ENCODE measurements at regions not wholly inside any gene's neighbourhood (a gene's known extent, or its start where the extent isn't known, plus 50 kb on each side); places are given as distances from the start of the nearest gene placed in this dataset.

DNA sequence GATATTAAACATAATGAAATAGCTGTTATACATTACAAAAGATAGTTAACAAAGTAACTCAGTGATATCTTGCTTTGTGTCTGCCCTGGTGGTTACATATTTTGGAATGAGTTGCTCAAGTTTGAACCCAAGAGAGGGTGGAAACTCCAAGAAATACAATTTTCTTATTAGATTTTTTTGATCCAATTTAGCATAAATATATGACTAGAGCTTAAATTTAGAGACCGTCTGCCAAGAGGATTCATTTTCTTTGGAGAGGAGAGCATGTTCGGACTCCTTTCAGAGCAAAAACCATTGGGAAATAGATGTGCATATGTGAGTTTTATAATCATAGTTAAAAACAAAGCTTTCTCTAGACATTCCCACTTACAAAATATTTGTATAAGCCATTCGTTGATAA is 353.4 kb downstream of the EPM2A start:
- TF ChIP-seq, protein P1, sequence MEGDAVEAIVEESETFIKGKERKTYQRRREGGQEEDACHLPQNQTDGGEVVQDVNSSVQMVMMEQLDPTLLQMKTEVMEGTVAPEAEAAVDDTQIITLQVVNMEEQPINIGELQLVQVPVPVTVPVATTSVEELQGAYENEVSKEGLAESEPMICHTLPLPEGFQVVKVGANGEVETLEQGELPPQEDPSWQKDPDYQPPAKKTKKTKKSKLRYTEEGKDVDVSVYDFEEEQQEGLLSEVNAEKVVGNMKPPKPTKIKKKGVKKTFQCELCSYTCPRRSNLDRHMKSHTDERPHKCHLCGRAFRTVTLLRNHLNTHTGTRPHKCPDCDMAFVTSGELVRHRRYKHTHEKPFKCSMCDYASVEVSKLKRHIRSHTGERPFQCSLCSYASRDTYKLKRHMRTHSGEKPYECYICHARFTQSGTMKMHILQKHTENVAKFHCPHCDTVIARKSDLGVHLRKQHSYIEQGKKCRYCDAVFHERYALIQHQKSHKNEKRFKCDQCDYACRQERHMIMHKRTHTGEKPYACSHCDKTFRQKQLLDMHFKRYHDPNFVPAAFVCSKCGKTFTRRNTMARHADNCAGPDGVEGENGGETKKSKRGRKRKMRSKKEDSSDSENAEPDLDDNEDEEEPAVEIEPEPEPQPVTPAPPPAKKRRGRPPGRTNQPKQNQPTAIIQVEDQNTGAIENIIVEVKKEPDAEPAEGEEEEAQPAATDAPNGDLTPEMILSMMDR (conservative IDR thresholded peaks at IDR 0.05; ENCODE audit: low read depth, low read length): no peak
- TF ChIP-seq EZH2 (IDR thresholded peaks at IDR 0.05; ENCODE audit: low read length, unreplicated experiment) (no peak), EZH2phosphoT487 (IDR thresholded peaks at IDR 0.05; ENCODE audit: borderline replicate concordance, low read length) (no peak)

Data from PC-3 (cell line).